ENCODE measurements at regions not wholly inside any gene's neighbourhood (a gene's known extent, or its start where the extent isn't known, plus 50 kb on each side); places are given as distances from the start of the nearest gene placed in this dataset.

DNA sequence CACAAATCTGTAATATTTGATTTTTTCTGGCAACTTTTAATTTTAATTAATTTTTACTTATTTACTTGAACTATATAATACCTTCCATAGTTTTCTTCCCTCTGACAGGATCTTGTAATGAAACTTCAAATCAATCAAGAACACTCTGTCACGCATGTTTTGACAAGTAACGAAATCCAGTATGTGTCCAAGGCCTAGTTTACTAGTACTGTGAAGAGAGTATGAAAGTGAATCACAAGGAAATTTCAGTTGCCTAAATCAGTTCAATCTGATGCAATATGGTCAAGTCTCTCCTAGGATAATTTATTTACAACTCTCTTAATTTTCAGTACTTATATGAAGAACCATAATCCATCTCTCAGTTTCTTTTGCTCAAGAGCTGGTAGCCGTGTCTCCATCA lies 1344.6 kb upstream of the ZEB2 start:
- TF ChIP-seq CTCF (IDR thresholded peaks at IDR 0.05) = no peak
- Mint-ChIP-seq H3K4me1 (ENCODE audit: low read depth) (no peaks in the 10 kb centered on the region), H3K27me3 (ENCODE audit: low read depth) (no peaks in the 10 kb centered on the region), H3K27ac (ENCODE audit: unreplicated experiment) (no peak overlapping the region), H3K9me3 (ENCODE audit: low read depth) (no peaks in the 10 kb centered on the region), H3K36me3 (ENCODE audit: low read depth) (no peaks in the 10 kb centered on the region), H3K4me3 (ENCODE audit: unreplicated experiment) (no peak overlapping the region)
- DNase-seq (ENCODE audit: low spot score) = no peak

DNA sequence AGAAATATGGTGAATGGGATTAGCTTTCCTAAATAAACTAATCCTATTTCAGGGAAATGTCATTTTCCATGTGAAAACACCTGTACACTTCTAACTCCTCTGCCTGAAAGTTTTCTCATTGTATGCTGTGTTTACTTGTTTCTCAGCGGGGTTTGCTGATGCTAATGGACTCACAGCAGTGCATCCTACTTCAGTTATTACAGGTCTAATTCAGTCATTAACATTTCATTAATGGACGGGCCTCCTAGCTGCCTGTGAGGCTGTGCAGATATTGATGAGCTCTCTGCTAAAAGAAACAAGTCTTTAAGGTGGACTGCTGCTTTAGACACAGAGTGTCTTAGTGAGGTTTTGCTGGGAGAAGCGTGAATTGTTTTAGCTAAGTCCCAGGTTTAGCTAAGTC lies 1342.0 kb upstream of the ZEB2 start:
- Mint-ChIP-seq H3K9me3 (ENCODE audit: low read depth) (no peaks in the 10 kb centered on the region), H3K27me3 (ENCODE audit: low read depth) (no peaks in the 10 kb centered on the region), H3K4me3 (ENCODE audit: unreplicated experiment) (no peak overlapping the region), H3K27ac (ENCODE audit: unreplicated experiment) (no peak overlapping the region), H3K36me3 (ENCODE audit: low read depth) (no peaks in the 10 kb centered on the region), H3K4me1 (ENCODE audit: low read depth) (no peaks in the 10 kb centered on the region)
- no peak for DNase-seq (ENCODE audit: low spot score)
- no peak for TF ChIP-seq CTCF (IDR thresholded peaks at IDR 0.05)

DNA sequence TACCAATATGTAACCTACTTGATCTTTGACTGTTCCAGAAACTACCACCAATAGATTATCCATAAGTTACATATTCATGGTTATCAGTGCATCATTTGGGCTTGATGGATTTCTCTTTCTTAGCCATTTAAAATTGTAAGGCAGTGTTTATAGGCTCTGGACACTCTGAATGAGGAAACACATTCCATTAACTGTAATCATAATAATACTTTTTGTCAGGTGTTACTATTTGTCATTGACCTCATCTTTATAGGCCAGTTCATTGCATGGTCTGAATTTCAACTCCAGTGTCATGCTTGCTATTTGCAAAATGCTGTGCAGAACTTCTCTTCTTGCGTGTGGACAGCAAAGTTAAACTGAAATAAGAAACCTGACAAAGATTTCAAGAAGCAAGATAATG lies 1340.2 kb upstream of the ZEB2 start:
- Mint-ChIP-seq H3K27ac (ENCODE audit: unreplicated experiment) (no peak overlapping the region), H3K27me3 (ENCODE audit: low read depth) (no peaks in the 10 kb centered on the region), H3K4me3 (ENCODE audit: unreplicated experiment) (no peak overlapping the region), H3K9me3 (ENCODE audit: low read depth) (no peaks in the 10 kb centered on the region), H3K4me1 (ENCODE audit: low read depth) (no peaks in the 10 kb centered on the region), H3K36me3 (ENCODE audit: low read depth) (no peaks in the 10 kb centered on the region)
- DNase-seq (ENCODE audit: low spot score) = no peak
- no peak for TF ChIP-seq CTCF (IDR thresholded peaks at IDR 0.05)

- Mint-ChIP-seq H3K27me3 (ENCODE audit: low read depth) (no peaks in the 10 kb centered on the region), H3K27ac (ENCODE audit: unreplicated experiment) (no peak overlapping the region), H3K9me3 (ENCODE audit: low read depth) (no peaks in the 10 kb centered on the region), H3K4me3 (ENCODE audit: unreplicated experiment) (no peak overlapping the region), H3K4me1 (ENCODE audit: low read depth) (no peaks in the 10 kb centered on the region), H3K36me3 (ENCODE audit: low read depth) (no peaks in the 10 kb centered on the region)
- DNase-seq (ENCODE audit: low spot score) = no peak
- no peak for TF ChIP-seq CTCF (IDR thresholded peaks at IDR 0.05)
Measured at GRCh38 chr2:145855142-145855541, 1335.2 kb upstream of the ZEB2 start.

- no peaks in the 10 kb centered on the region for H3K4me1 Mint-ChIP-seq (ENCODE audit: low read depth)
- no peaks in the 10 kb centered on the region for H3K27me3 Mint-ChIP-seq (ENCODE audit: low read depth)
- H3K9me3 Mint-ChIP-seq (ENCODE audit: low read depth) = no peaks in the 10 kb centered on the region
- DNase-seq (ENCODE audit: low spot score) = no peak
- H3K36me3 Mint-ChIP-seq (ENCODE audit: low read depth) = no peaks in the 10 kb centered on the region
- H3K27ac Mint-ChIP-seq (ENCODE audit: unreplicated experiment) = no peak overlapping the region
- no peak for TF ChIP-seq CTCF (IDR thresholded peaks at IDR 0.05)
- H3K4me3 Mint-ChIP-seq (ENCODE audit: unreplicated experiment) = no peak overlapping the region
Measured at GRCh38 chr2:145854039-145854755, 1334.3 kb upstream of the ZEB2 start.
